Right ventricle myocardium superior (tissue), 1 donor: ENCODE measurements at regions not wholly inside any gene's neighbourhood (a gene's known extent, or its start where the extent isn't known, plus 50 kb on each side); places are given as distances from the start of the nearest gene placed in this dataset.

ENCODE experiments used
- ATAC-seq: fragments of 200-7000 bp; cut with Tn5 transposase; one replicate; pipeline ENCODE4 v1.9.1; 2020; ENCODE audit warnings: mild to moderate bottlenecking; ENCODE audit not compliant: poor library complexity
- DNase-seq: peaks from one replicate; pipeline ENCODE4 v3.0.0-alpha.2; 2020
- intact Hi-C: fragments of 100-400 bp; cut with DNase I; formaldehyde crosslinking; loops from one replicate; pipeline ENCODE4 v1.11.2; 2022
- donor health status: DM: no; HTN: yes; CAD: no; lungs with severe emphysema.

GRCh38 chr12:3336606-3337311 is 154.2 kb upstream of the PRMT8 start:
- peak; percentile 59 for ATAC-seq
- no peak for DNase-seq
- intact Hi-C loops: no loop called here

- intact Hi-C loops: no loop called here
- ATAC-seq (no peak), DNase-seq (no peak)
These were observed 153.1 kb upstream of the PRMT8 start for GRCh38 chr12:3337944-3338343.

- no peak for ATAC-seq
- intact Hi-C loops: no loop called here
- no peak for DNase-seq
These were observed 151.8 kb upstream of the PRMT8 start for GRCh38 chr12:3339221-3339620.

- intact Hi-C loops: no loop called here
- DNase-seq (no peak), ATAC-seq (peak; percentile 79)
These were observed 149.4 kb upstream of the PRMT8 start for GRCh38 chr12:3341594-3341993.

- intact Hi-C loops: no loop called here
- peak; percentile 63 for DNase-seq
- ATAC-seq: peak; percentile 91
These were observed 149.0 kb upstream of the PRMT8 start for GRCh38 chr12:3342051-3342450.

- ATAC-seq (no peak), DNase-seq (no peak)
- intact Hi-C loops: no loop called here
These were observed 142.9 kb upstream of the PRMT8 start for GRCh38 chr12:3348055-3348454.

- no peak for DNase-seq
- no peak for ATAC-seq
- intact Hi-C loops: no loop called here
These were observed 140.6 kb upstream of the PRMT8 start for GRCh38 chr12:3350432-3350831.

- DNase-seq (no peak), ATAC-seq (no peak)
- intact Hi-C loops: no loop called here
These were observed 139.3 kb upstream of the PRMT8 start for GRCh38 chr12:3351731-3352130.

GRCh38 chr12:3352230-3352629 is 138.8 kb upstream of the PRMT8 start:
- intact Hi-C loops: no loop called here
- no peak for ATAC-seq

GRCh38 chr12:3353621-3354020 is 137.4 kb upstream of the PRMT8 start:
- intact Hi-C loops: no loop called here
- DNase-seq (no peak), ATAC-seq (no peak)

More at GRCh38 chr12:3352230-3352629, 138.8 kb upstream of the PRMT8 start:
- DNase-seq: no peak

- ATAC-seq (no peak), DNase-seq (no peak)
- intact Hi-C loops: no loop called here
These were observed 136.4 kb upstream of the PRMT8 start for GRCh38 chr12:3354586-3354985.

- ATAC-seq (no peak), DNase-seq (no peak)
- intact Hi-C loops: no loop called here
These were observed 135.6 kb upstream of the PRMT8 start for GRCh38 chr12:3355378-3355900.

GRCh38 chr12:3357950-3358525 is 133.0 kb upstream of the PRMT8 start:
- intact Hi-C loops: no loop called here
- no peak for ATAC-seq
- DNase-seq: no peak

GRCh38 chr12:3359478-3359877 is 131.5 kb upstream of the PRMT8 start:
- no peak for ATAC-seq
- intact Hi-C loops: no loop called here
- DNase-seq: no peak

- no peak for DNase-seq
- intact Hi-C loops: no loop called here
- ATAC-seq: no peak
These were observed 129.9 kb upstream of the PRMT8 start for GRCh38 chr12:3361146-3361545.

GRCh38 chr12:3362737-3363136 is 128.3 kb upstream of the PRMT8 start:
- intact Hi-C loops: no loop called here
- DNase-seq: no peak
- no peak for ATAC-seq

- intact Hi-C loops: no loop called here
- ATAC-seq: peak; percentile 51
- DNase-seq: no peak
These were observed 127.4 kb upstream of the PRMT8 start for GRCh38 chr12:3363608-3364007.

- intact Hi-C loops: no loop called here
- no peak for ATAC-seq
- no peak for DNase-seq
These were observed 126.8 kb upstream of the PRMT8 start for GRCh38 chr12:3364226-3364625.

GRCh38 chr12:3364661-3365462 is 126.1 kb upstream of the PRMT8 start:
- ATAC-seq: no peak
- no peak for DNase-seq
- intact Hi-C loops: no loop called here
